Caco-2 (cell line): ENCODE measurements at regions not wholly inside any gene's neighbourhood (a gene's known extent, or its start where the extent isn't known, plus 50 kb on each side); places are given as distances from the start of the nearest gene placed in this dataset.

Experiments used
- BruUV-seq: library from RNA; stranded (reverse); fragments of 400-500 nt; replicated peaks from 2 replicates; lab custom pipeline; 2021; lab: Mats Ljungman, UMichigan
- CTCF ChIA-PET: fragments of 300-600 bp; sonication (Branson Sonifier 250); formaldehyde crosslinking; loops from one replicate; lab custom pipeline; 2022; ENCODE audit warnings: antibody characterized with exemption; lab: Charles Lee
- POLR2A ChIA-PET: fragments of 300-600 bp; sonication (Branson Sonifier 250); formaldehyde crosslinking; loops from one replicate; lab custom pipeline; 2022; ENCODE audit warnings: antibody characterized with exemption; lab: Charles Lee
- DNase-seq, 2 experiments: peaks; one replicate each; pipeline versions ENCODE4 v3.0.0 to v3.0.0-alpha.2; 2020 to 2022
- H3K27me3 ChIP-seq: replicated peaks from 2 replicates; pipeline ENCODE4 v1.6.0; 2011; ENCODE audit warnings: low read length; ENCODE audit not compliant: control insufficient read depth, insufficient read depth
- H3K36me3 ChIP-seq: 2 replicates; pipeline ENCODE4 v1.5.1; 2011; ENCODE audit warnings: low read length; ENCODE audit not compliant: control insufficient read depth, insufficient read depth
- H3K4me1 ChIP-seq: fragments of 250-450 bp; sonication (Bioruptor Pico); 2 replicates; pipeline ENCODE4 v1.5.1; 2020; ENCODE audit warnings: mild to moderate bottlenecking
- H3K4me3 ChIP-seq: 2 replicates; pipeline ENCODE4 v1.5.1; 2011; ENCODE audit warnings: low read depth, mild to moderate bottlenecking, control low read depth, low read length
- H3K9me3 ChIP-seq: fragments of 250-450 bp; sonication (Bioruptor Pico); 2 replicates; pipeline ENCODE4 v1.5.1; 2020; ENCODE audit warnings: mild to moderate bottlenecking, moderate library complexity
- H3K27ac Mint-ChIP-seq: one replicate; pipeline ENCODE4 v1.8.0; 2022; ENCODE audit warnings: mixed read lengths; ENCODE audit not compliant: unreplicated experiment
- H3K27me3 Mint-ChIP-seq: one replicate; pipeline ENCODE4 v1.8.0; 2022; ENCODE audit warnings: mixed read lengths; ENCODE audit not compliant: insufficient read depth, unreplicated experiment
- H3K36me3 Mint-ChIP-seq: one replicate; pipeline ENCODE4 v1.8.0; 2022; ENCODE audit warnings: mild to moderate bottlenecking, mixed read lengths; ENCODE audit not compliant: insufficient read depth, unreplicated experiment
- H3K4me1 Mint-ChIP-seq: one replicate; pipeline ENCODE4 v1.8.0; 2022; ENCODE audit warnings: low read depth, mixed read lengths; ENCODE audit not compliant: unreplicated experiment
- H3K4me3 Mint-ChIP-seq: one replicate; pipeline ENCODE4 v1.8.0; 2022; ENCODE audit warnings: mild to moderate bottlenecking, moderate library complexity, mixed read lengths; ENCODE audit not compliant: unreplicated experiment
- H3K9me3 Mint-ChIP-seq: one replicate; pipeline ENCODE4 v1.8.0; 2022; ENCODE audit warnings: mixed read lengths; ENCODE audit not compliant: unreplicated experiment
- intact Hi-C: fragments of 100-400 bp; cut with micrococcal nuclease; formaldehyde crosslinking; loops from one replicate; pipeline ENCODE4 v1.10.0; 2022; ENCODE audit not compliant: unreplicated experiment
- TF ChIP-seq, protein P1 (sequence below), 2 experiments: fragments of 200-600 bp in 1 of 2; IDR thresholded peaks; 1 replicate in 1 of 2; 2 replicates in 1 of 2; pipeline versions ENCODE4 v1.5.1 to v1.8.0; 2011 to 2022; ENCODE audit warnings: antibody characterized with exemption in 1 of 2, control low read depth in 1 of 2, inconsistent platforms in 1 of 2, low read depth in 1 of 2, low read length in 1 of 2, mild to moderate bottlenecking in 1 of 2, moderate library complexity in 1 of 2; ENCODE audit not compliant: insufficient read depth in 1 of 2, severe bottlenecking in 1 of 2, unreplicated experiment in 1 of 2

DNA sequence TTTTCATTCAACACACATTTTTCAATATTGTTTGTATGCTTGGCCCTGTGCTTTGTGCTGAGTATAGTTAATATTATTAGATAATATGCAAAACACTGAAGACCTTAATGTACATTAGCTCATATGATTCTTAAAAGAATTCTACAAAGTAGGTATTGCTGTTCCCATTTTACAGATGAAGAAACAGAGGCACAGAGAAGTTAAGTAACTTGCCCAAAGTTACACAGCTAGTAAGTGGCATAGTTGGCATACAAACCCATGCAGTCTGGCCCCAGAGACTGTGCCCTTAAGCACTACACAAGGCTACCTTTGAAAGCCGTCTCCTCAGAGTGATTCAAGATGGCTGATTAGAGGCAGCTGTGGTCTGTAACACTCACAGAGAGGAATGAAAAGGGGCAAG lies 293.4 kb upstream of the F9 start:
- BruUV-seq = no TSS peak
- Histone ChIP-seq H3K27me3 (no peaks in the 10 kb centered on the region), H3K4me3 (no peak overlapping the region), H3K4me1 (no peaks in the 10 kb centered on the region; the same call in 1 of the 2 replicates), H3K36me3 (no peaks in the 10 kb centered on the region), H3K9me3 (no peaks in the 10 kb centered on the region)
- Mint-ChIP-seq H3K4me3 (no peak overlapping the region), H3K27me3 (no peaks in the 10 kb centered on the region), H3K36me3 (no peaks in the 10 kb centered on the region), H3K9me3 (no peaks in the 10 kb centered on the region), H3K27ac (no peak overlapping the region), H3K4me1 (peaks cover 10% of the 10 kb centered on the region)
- ChIA-PET CTCF (no interaction called here), POLR2A (no interaction called here)
- intact Hi-C loops = no loop called here
- TF ChIP-seq, protein P1, sequence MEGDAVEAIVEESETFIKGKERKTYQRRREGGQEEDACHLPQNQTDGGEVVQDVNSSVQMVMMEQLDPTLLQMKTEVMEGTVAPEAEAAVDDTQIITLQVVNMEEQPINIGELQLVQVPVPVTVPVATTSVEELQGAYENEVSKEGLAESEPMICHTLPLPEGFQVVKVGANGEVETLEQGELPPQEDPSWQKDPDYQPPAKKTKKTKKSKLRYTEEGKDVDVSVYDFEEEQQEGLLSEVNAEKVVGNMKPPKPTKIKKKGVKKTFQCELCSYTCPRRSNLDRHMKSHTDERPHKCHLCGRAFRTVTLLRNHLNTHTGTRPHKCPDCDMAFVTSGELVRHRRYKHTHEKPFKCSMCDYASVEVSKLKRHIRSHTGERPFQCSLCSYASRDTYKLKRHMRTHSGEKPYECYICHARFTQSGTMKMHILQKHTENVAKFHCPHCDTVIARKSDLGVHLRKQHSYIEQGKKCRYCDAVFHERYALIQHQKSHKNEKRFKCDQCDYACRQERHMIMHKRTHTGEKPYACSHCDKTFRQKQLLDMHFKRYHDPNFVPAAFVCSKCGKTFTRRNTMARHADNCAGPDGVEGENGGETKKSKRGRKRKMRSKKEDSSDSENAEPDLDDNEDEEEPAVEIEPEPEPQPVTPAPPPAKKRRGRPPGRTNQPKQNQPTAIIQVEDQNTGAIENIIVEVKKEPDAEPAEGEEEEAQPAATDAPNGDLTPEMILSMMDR (IDR thresholded peaks at IDR 0.05; ENCODE audit: insufficient read depth in 1 of 2, low read depth in 1 of 2, low read length in 1 of 2, severe bottlenecking in 1 of 2, unreplicated experiment in 1 of 2) = no peak
- no peak for DNase-seq

DNA sequence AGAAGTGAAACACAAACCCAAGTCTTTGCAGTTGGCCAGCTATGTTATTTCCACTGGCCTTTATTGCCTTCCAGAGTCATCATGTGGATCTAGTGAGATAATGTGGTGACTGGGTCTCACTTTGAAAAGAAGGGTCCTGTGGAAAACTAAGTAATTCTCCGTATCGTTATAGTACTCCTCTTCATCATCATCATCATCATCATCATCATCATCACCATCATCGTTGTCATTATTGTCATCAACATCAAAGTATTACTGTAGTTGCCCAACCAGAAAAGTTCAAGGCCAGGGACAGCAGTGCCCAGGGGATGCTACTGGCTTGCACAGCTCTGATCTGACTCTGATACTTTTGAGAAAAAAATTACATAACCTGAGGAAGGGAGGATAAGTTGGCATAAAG lies 295.6 kb upstream of the F9 start:
- H3K27ac Mint-ChIP-seq = no peak overlapping the region
- no TSS peak for BruUV-seq
- no peaks in the 10 kb centered on the region for H3K9me3 ChIP-seq
- TF ChIP-seq, protein P1 (IDR thresholded peaks at IDR 0.05; ENCODE audit: insufficient read depth in 1 of 2, low read depth in 1 of 2, low read length in 1 of 2, severe bottlenecking in 1 of 2, unreplicated experiment in 1 of 2) = no peak
- H3K4me3 ChIP-seq = no peak overlapping the region
- H3K36me3 ChIP-seq = no peaks in the 10 kb centered on the region
- ChIA-PET POLR2A (no interaction called here), CTCF (no interaction called here)
- no peaks in the 10 kb centered on the region for H3K36me3 Mint-ChIP-seq
- peaks cover 10% of the 10 kb centered on the region for H3K4me1 Mint-ChIP-seq
- intact Hi-C loops = no loop called here
- H3K9me3 Mint-ChIP-seq = no peaks in the 10 kb centered on the region
- no peak overlapping the region for H3K4me3 Mint-ChIP-seq
- H3K4me1 ChIP-seq = no peaks in the 10 kb centered on the region; the same call in 1 of the 2 replicates
- no peak for DNase-seq
- H3K27me3 ChIP-seq = no peaks in the 10 kb centered on the region
- H3K27me3 Mint-ChIP-seq = no peaks in the 10 kb centered on the region

DNA sequence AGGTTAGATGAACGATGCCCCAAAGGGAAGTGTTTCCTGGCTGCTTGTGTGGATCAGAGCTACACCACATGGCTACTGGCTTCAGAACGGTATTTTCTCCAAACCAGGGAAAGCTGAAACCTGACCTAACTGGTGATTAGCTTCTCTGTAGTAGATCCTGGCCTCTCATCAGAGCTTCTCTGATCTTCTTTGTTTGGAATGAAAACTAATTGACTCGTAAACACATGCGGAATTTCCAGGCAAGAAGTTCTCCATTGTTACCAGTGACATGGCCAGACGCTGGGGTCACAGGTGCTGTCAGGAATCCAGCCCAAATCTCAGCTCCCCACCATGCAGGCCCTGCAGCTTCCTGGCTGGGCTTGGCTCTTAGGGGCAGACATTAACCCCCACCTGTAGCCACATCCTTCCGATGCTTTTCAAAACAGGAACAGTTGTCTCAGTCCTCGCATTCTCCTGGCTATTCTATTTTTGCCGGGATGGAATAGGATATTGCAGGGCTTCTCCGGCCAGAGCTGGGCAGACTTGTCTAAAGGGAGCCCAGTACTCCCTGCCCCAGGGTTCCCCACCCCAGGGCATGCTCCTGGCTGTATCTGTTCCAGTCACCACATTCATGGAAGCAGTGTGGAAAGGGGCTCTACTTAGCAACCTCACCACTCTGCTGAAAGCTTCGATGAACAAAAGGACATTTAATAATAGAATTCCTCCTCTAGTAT lies 305.4 kb upstream of the F9 start:
- TF ChIP-seq, protein P1 (IDR thresholded peaks at IDR 0.05; ENCODE audit: insufficient read depth in 1 of 2, low read depth in 1 of 2, low read length in 1 of 2, severe bottlenecking in 1 of 2, unreplicated experiment in 1 of 2) = no peak
- Mint-ChIP-seq H3K36me3 (no peaks in the 10 kb centered on the region), H3K27ac (no peak overlapping the region), H3K9me3 (no peaks in the 10 kb centered on the region), H3K27me3 (no peaks in the 10 kb centered on the region), H3K4me3 (no peak overlapping the region), H3K4me1 (peaks cover 5% of the 10 kb centered on the region)
- Histone ChIP-seq H3K27me3 (no peaks in the 10 kb centered on the region), H3K4me3 (no peak overlapping the region), H3K9me3 (no peaks in the 10 kb centered on the region), H3K36me3 (no peaks in the 10 kb centered on the region), H3K4me1 (no peaks in the 10 kb centered on the region)
- intact Hi-C loops = no loop called here
- CTCF ChIA-PET = no interaction called here
- POLR2A ChIA-PET = no interaction called here
- DNase-seq = no peak
- no TSS peak for BruUV-seq
